Heart left ventricle (tissue), 13 donors: ENCODE measurements at regions not wholly inside any gene's neighbourhood (a gene's known extent, or its start where the extent isn't known, plus 50 kb on each side); places are given as distances from the start of the nearest gene placed in this dataset.
A peak's percentile ranks its signal among the peaks of the same experiment; 100 is the strongest.

Experiments used
- CTCF ChIP-seq, 12 donors: fragments of 200-600 bp; sonication (generic) in 4 of 12; IDR thresholded peaks; one replicate each; pipeline versions ENCODE4 v1.5.0 to v1.8.0; 2018 to 2022; ENCODE audit warnings: antibody characterized with exemption in 12 of 12, mild to moderate bottlenecking in 5 of 12
- POLR2A ChIP-seq, 2 donors: fragments of 450-650 bp; IDR thresholded peaks; one replicate each; pipeline ENCODE4 v1.6.1; 2017; ENCODE audit warnings: antibody characterized with exemption in 2 of 2, mild to moderate bottlenecking in 2 of 2, moderate library complexity in 2 of 2
- donor health status: ischemic (EF 13 %, LVEDD 7.1; RV severe dilation, severe dysfunction).
- donor health status: DM: no; HTN: yes; CAD: no.
- donor health status: DM: no; HTN: no; CAD: no.
- donor health status: ischemic (EF 25% LVEDD 6.9; RV normal size, moderate dysfunction).
- donor health status: ischemic (EF 25% LVEDD 5.7; RV mildly dilated, moderate dysfunction).
- donor health status: ischemic (EF 35%, LVEDD 5.7; RV mildly dilated, moderate dysfunction).
- donor health status: nonischemic (EF 11% LVEDD 7.7; RV severe dilation, severe dysfunction).
- donor health status: DM: yes; HTN: yes; CAD: no.
- donor health status: PGD.
- donor health status: ischemic (EF 29% LVEDD 5.4; RV normal size, mild dysfunction).
- donor health status: nonischemic (EF 23%, LVEDD 6.1; RV moderate dilation, normal function).

GRCh38 chr22:22371031-22371541 is 126.5 kb downstream of the VPREB1 start:
- TF ChIP-seq CTCF (IDR thresholded peaks at IDR 0.05), result peak in 3 of 12 donors; percentile 13 to 16 (median 14)
- TF ChIP-seq POLR2A (IDR thresholded peaks at IDR 0.05), result no peak
